Fibroblast of skin of right quadriceps (primary cell): ENCODE measurements at regions not wholly inside any gene's neighbourhood (a gene's known extent, or its start where the extent isn't known, plus 50 kb on each side); places are given as distances from the start of the nearest gene placed in this dataset.

Source experiments
- DNase-seq: peaks from one replicate; pipeline ENCODE4 v3.0.0-alpha.2; 2013

DNA sequence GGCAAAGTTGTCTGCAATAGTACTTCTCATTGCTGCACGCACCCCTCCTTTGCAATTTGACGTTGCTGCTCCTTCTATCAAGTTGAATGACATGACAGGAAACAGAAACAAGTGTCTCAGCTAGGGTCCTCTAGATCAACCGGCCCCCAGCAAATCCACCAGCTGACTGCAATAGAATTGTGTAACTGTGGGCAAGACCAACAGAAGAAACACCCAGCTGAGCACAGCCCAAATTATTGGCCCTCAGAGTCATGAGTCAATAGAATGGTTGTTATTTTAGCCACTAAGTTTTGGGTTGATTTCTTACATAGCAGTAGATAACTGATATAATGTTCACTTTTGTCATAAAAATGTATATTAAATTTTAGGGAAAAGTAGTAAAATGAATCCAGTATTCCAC lies 202.7 kb downstream of the MAFB start:
- DNase-seq, result no peak

DNA sequence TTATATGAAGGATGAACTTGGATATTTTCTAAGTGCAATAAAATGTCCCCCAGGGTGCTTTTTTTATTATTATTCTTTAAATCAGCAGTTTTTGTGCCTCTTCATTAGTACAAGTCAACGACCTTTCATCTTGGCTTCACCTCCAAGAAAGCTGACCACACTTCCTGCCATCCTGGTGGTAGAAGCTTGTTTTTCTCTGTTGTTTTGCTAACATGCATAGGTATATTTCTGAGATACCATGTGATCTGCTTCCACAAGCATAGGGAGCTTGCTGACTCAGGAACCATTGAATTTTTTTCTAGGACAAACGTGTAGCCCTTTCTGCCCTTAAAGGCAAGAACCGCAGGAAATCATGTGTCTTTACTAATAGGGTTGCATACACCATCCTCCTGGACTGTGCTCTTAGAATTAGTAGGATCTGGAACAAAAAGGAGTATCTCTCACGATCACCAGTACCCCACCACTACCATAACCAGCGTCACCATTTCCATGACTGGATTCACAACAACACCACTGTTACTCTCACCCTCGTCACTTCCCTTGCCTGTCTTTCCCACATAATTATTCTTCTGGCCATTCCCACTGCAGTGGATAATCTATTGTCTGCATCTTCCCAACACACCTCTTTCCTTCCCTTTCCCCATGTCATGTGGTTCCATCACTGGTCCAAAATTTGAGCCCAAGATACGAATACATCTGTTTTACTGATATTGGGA lies 207.1 kb downstream of the MAFB start:
- DNase-seq, result no peak

DNA sequence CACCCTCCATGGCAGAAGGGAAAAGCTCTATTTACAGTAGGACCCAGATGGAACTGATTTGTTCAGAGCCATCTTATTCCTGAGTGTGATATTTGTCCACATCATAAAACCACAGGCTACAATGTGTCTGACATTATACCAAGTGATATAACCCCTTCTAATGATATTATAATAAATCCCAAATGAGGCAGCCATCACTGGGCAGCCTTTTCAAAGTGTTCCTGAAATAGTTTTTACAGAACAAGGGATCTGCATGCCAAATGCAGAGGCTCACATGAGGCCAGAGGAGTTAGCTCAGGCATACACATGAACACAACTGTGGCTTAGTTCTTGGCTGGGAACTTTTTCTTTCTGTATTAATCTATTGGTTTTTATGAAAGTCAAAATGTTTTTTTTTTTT lies 207.7 kb downstream of the MAFB start:
- no peak for DNase-seq

DNA sequence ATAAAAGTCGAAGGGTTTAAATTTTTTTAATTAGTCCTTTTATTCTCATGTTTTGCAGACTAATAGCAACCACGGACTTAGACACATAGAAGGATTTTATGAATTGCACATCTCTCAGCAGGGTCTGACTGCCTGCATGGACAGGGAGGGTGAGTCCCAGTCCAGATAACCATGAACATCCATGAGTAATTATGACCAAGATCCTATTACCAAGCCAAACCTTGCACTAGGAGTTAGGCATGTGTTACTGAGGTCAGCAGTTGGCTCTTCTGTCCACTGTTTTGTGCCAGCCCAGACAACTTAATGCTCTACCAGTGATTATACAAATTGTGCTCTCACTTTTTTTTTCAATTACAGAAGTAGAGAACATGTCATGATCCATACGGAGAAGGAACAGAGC lies 211.2 kb downstream of the MAFB start:
- DNase-seq, result no peak

DNA sequence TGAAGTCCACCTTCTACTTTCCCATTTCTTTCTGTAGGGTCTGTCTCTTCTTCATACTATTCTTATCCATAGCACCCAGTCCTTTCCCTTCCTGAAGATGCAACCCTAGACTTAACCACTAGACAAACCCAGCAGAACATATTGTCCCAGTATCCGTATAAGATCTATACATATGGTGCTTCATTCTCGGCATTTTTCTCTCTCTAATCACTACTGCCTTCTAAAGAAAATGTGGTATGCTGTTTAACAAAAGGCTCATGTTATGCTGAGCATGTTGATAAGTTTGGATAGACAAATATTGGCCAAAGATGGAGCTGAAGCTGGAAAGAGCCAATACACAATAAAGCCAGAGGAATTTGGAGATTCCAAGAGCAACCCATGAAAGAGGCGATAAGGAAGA lies 212.6 kb downstream of the MAFB start:
- peak; percentile 39 for DNase-seq

DNA sequence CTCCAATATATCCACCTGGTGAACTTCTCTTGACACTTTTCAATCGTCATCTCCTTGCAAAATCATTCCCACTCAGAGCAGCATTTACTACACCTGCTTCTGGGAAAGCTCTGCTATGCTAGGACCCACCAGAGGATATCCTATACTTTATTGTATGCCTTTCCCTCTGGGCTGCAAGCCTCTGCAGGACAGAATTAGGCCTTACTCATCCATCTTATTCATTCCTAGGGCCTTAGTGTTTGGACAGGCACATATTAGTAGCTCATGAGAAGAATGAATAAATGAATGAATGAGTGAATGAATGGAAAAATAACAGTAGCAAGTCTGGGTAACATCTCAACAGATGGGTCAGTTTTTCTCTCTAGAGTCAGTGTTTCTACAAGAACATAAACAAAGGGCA lies 216.1 kb downstream of the MAFB start:
- no peak for DNase-seq

DNA sequence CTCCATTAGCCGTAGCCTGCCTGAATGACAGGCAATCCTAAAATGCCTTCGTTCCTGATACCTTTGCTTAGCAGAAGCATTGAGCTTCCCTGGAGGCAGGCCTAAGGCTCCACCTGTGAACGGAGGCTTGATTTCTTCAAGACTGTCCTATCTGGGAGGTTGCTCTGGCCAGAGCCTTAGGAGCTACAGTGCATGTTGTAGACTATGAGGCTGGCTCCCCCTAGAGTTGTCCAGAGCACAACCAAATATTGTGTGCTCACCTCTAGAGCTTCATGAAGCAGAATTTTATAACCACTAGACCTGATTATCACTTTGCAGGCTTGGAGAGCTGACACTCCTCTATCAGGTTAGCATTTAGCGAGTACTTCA lies 217.8 kb downstream of the MAFB start:
- no peak for DNase-seq

DNA sequence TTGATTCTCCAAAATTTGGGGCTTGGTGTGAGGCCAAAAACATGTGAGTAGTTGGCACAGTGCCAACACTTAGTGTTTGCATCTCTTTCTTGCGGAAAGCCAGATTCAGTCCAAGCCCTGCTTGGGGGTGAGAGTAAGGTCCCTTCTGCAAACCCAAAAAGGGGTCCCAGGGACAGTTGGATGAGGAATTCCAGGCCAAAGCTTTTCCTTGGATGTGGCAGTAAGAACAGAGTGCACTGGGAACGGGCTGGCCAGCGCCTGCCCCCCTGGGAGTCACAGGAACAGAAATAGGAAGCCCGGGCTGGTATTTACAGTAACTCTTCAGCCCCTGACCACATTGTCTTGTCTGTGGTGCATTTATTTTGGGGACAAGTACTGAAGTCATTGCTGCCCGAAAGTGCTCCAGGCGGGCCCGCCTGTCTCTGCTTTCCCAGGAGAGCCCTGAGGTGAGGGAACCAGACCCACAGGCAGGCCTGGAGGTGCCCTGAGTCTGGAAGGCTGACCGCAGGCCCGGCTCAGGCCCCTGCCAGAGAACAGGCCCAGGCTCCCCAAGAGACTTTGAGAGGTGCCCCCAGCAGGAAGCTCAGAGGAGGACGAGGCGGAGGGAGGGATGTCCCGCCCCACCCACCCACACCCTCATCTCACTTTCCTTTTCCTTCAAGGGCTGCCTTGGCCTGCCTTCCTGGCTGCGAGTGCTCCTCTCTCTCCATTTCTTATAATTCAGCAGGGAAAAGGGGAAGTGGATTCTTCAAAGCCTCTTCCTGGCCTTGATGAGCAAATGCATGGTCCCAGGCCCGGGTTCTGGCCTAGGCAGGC lies 218.4 kb downstream of the MAFB start:
- no peak for DNase-seq

DNA sequence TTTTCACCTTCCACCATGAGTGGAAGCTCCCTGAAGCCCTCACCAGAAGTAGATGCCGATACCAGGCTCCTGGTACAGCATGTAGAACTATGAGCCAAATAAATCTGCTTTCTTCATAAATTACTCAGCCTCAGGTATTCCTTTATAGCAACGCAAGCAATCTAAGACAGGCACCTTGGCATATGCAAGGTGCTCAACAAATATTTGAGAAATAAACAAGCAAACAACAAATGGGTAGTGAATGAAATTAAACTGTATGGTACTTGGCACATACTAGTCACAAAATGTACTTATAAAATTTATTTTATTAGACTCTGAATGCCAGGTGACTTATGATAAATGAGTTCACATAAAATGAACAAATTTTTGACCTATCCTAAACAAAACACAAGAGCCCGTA lies 220.3 kb downstream of the MAFB start:
- no peak for DNase-seq

DNA sequence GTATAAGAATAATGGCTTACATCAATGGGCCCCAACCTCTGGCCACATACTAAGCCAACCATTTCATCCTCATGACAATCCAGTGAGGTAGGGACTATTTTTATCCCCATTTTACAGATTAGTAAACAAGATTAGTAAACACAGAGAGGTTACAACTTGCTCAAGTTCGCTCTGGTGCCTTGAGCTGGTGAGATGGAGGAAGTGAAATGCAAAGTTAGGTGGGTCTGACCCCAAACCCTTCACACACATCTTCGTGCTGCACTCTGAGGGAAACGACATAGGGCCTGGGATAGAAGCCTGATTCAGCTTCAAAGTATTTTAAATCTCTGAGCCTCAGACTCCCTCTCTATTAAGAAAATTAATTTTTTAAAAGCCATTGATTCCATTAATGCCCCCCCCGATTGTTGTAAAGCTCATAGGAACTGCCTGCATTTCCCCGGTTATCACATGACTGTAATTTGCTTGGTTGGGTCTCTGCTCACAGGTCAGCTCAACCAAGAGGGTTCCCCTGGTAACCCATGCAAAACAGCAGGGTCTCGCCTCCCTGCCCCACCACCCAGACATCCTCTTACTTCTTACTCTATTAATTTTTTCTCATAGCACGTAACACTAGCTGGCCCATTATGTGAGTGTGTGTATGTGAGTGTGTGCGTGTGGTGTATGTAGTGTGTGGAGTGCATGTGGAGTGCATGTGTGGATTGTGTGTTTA lies 221.2 kb downstream of the MAFB start:
- DNase-seq, result no peak

DNA sequence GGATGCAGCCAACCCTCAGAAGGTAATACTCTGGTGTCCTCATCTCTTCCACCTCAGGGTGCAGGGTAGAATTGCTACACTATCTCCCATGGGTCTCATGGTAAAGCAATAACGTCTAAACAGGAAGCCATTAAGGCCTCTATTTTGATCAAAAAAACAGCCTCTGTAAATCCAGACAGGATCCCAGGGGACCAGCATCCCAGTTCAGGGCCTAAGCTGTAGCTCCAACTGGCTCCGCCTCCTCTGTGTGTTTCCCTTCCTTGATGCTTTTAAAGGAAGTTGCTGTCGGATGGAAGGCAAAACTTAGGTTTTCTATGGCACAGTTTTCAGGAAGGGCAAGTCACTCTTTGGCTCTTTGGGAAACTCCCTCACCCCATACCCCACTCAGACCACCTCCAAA lies 222.0 kb downstream of the MAFB start:
- DNase-seq, result no peak

DNA sequence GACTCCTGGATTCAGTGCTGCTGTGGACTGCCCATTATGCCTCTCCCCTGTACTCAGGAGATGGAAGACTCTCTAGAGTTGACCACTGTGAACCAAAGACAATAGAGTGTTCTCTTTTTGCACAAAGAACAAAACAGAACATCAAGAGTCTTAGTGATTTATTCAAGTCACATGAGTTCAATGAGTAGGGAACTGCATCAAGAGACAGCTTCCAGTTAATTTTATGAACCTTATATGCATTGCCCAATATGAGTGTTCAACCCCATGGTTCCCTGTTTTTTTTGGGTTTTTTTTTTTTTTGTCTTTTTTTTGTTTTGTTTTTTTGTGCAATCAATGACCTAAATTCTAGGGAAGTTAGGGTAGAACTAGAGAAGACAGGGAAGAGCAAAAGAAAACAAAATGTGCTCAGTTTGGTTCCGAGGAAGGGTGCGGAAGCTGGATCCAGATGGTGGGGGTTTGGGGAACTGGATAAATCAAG lies 224.3 kb downstream of the MAFB start:
- DNase-seq, result no peak

DNA sequence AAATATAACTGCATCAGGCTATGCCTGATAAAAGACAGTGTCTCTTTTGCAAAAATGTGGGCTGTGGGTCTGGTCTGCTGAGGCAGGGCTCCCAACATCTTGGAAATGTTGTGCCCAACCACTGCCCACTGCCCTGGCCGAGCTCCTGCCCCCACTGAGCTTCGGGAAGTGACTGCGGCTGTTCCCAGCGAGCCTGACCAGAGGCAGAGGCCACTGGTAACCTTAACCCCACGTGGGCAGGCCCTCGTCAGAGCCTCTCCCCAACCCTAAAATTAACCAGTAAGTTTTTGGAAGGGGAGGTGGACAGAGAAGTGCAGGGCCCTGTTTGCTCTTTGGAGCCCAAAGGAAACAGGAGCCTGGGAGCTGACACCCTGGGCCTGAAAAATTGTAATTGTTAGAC lies 225.9 kb downstream of the MAFB start:
- DNase-seq, result no peak

DNA sequence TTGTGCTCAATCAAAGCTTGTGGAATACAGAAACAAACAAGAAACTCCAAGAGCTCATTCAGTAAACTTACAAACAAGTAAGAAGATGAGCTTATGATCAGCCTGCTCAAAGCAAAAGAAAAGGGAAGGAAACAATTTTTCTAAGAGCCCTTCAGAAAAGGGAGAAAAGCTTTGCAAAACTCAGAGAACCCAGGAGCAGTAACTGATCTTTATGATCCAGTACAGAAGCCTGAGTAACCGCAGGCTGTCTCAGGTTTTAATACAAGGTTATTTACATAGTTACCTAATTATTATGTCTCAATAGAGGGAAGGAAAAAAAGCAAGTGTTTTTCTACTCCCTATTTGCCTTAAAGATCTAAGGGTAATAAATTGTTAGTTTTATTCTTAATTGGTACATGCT lies 226.5 kb downstream of the MAFB start:
- no peak for DNase-seq

DNA sequence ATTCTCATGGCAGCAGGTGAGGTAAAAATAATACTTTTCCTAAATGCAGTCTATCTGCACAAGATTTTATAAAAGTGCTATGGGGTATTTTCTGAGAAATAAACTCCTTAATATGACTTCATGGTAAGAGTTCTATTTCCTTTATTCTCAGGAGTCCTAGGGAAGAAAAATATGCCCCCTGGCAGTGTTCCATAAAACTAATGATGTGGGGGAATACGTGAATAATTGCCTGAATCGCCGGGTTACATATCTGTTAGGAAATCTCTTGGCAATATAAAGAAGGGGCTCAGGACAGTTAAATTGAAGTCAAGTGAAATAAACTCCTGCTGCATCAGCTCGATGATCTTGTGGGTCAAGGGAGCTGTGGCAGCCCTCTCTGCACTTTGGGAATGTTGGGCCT lies 229.7 kb downstream of the MAFB start:
- DNase-seq, result no peak

DNA sequence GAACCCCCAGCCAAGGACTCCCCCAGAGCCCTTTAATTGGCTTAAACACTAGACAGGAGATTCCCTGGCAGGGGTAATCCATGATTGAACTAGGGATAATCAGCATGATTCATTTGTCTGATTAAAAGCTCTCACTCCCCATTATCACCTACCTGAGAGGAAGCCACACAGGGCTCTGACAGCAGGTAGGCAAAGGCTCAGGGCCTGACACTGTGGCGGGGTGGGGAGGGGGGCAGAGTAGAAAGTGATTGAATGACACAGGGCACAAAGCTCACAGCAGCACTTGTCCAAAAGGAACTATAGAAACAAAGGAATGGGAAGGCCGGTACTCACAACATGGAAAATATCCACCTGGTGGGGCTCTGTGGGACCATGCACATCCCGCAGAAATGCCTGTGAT lies 231.6 kb downstream of the MAFB start:
- no peak for DNase-seq

DNA sequence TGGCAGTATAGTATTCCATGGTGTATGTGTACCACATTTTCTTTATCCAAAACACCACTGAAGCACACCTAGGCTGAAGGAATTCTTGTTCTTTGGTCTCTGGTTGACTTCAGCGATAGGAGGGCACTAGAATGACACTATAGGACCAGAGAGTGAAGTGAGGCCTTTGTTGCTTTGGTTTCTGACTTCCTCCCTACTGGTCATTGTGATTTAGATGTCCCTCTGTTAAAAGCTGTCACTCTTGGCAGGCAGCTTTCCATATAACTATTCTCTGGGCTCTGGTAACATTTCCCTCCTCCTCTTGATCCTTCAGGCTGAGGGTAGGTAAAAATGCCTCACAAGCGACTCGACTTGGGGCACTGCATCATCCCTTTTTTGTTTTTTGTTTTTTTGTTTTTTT lies 236.3 kb downstream of the MAFB start:
- DNase-seq, result no peak

DNA sequence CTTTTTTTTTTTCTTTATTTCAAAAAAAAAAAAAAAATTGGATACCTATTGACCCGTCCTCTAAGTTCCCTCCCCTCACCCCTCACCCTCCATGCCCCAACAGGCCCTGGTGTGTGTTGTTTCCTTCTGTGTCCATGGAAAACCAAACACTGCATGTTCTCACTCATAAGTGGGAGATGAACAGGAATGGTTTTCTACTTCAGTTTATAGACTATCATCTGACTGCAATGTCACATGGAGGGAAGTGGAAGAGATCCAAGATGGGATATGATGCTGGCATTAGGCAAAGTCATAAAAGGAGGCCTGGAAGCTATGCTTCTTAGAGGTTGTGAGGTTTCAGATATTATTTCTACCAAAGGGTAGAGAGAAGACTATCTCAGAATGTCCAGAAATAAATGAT lies 237.5 kb downstream of the MAFB start:
- DNase-seq, result no peak

DNA sequence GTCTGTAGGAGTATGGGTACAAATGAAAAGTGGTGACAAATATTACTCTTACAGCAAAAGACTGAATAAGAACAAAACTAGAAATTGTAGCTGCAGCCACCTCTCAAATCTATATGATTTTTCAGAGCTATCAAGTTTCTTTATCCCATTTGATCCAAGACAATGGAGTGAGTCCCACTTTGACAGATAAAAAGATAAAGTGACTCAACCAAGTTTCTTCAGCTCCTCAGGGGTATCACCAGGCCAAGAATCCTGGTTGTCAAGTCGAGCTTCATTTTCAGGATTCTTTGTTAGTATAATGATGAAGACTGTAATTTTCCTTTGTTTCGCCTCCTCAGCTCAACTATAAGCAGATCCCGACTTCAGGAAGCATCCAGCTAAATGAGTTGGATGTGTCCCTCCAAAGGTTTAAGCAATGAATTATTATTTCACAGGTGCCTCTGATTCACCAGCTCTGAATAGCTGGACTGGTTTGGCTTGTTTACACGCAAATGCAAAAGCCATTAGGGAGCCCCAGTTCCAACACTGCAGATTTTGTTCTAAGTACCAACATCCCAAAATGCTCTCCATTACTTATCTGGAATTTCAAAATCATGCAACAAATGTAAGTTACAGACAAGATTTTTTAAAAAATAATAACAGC lies 238.9 kb downstream of the MAFB start:
- no peak for DNase-seq

DNA sequence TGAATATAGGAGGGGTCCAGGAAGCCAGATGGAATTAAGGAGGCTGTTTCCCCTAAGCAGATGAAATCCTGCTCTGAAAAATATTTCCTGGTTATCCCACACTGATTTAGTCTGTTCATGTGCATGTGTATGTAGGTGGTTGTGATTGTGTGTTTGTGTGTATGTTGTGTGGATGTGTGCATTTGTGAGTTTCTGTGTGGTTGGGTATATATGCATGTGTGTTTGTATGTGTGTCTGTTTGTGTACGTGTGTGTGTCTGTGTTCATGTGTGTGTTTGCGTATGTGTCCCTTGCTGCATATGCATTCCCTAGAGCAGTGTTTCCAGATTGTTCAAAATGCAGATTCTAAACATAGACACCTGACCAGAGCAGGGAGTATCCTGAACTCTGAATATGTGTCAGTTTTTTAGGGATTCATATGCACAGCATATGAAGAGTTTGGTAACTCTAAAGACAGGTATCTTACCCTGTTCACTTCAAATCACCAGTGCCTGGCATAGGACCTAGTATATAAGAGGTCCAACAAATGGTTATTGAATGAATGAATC lies 239.8 kb downstream of the MAFB start:
- DNase-seq, result no peak

DNA sequence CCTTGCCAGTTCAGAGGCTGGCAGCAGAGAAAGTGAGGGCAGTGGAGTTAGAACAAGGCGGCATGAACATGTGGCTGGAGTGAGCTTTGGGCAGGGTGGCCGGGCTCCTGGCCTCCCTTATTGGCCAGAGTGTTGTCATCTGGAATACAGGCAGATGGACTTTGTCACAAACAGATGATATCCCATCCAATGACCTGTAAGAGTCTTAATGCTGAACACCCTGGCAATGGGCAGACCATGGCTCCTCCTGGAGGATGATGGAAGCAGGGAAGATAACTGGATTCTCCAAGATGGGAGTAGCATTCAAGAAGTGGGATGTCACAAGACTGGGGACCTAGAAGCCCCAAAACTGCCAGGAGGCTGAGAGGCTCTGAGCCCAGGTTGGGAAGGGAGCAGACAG lies 242.1 kb downstream of the MAFB start:
- DNase-seq, result no peak

DNA sequence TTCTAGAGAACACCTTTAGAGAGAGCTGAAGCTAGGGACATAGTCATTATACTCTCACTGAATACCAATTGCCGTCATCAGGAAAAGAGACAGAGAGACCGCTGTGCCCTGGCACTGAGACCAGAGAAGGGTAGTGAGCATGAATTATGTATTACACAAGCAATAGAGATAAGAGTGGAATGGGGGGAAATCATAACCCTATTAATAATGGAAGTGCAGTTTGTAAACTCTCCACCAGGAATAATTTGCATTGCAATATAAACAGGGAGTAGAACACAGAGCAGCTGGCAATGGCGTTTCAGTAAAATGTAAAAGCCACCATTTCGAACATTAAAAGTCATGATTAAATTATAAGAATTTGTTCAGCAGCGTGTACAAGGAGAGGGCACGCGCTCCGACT lies 244.5 kb downstream of the MAFB start:
- no peak for DNase-seq

DNA sequence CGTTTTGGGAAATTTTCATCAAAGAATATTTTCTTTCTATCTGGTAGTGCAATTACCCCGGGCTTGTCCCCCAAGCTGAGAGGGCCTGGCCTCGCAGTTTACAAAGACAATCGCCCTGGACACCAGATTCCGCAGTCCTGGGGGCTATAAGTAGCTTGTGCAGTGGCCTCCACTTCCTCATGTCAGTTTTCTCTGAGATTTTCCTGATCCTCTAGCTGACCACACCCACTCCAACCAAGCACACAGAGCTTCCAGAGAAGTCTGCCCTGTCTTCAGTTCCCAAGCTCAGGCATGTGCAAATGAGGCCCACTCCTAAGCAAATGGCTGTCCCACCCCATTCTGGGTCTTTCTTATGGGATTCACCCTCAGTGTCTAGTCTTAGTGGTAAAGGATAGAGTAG lies 245.3 kb downstream of the MAFB start:
- no peak for DNase-seq
